Fibroblast of mammary gland (primary cell): ENCODE measurements at regions not wholly inside any gene's neighbourhood (a gene's known extent, or its start where the extent isn't known, plus 50 kb on each side); places are given as distances from the start of the nearest gene placed in this dataset.
A peak's percentile ranks its signal among the peaks of the same experiment; 100 is the strongest.
"Not testable (repeated sequence)": the region's sequence is repeated elsewhere in the genome, so short reads cannot be mapped to it uniquely, and the experiment has no call there.

Experiments
- DNase-seq: peaks from one replicate; pipeline ENCODE4 v3.0.0-alpha.2; 2010; ENCODE audit warnings: low read depth
- H3K4me3 ChIP-seq: 2 replicates; pipeline ENCODE4 v1.5.1; 2011; ENCODE audit warnings: low read depth, mild to moderate bottlenecking, low read length, moderate library complexity; ENCODE audit not compliant: control insufficient read depth
- CTCF ChIP-seq: conservative IDR thresholded peaks from 2 replicates; pipeline ENCODE4 v1.5.1; 2011; ENCODE audit warnings: low read depth, low read length, inconsistent platforms; ENCODE audit not compliant: control insufficient read depth, insufficient read depth

DNA sequence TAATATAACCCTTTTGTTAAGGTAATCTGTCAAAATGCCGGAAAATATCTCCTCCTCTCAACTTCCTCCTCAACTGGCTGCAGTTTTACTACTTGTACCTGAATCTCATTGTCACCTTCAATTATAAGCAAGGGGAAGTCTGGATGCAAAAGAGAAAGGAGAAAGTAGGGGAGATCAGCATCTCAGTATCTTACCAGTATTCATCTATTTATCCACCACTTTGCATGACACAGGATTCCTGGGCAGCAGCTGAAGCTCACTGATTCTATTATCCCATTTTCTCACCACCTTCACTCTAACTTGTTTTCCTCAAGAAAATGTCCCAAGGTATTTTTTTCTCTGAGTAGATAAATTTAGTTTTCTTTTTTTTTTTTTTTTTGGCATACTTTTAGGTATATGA is 440.5 kb upstream of the CBLB start:
- H3K4me3 ChIP-seq: no peak overlapping the region
- TF ChIP-seq CTCF: no peak
- DNase-seq: no peak

DNA sequence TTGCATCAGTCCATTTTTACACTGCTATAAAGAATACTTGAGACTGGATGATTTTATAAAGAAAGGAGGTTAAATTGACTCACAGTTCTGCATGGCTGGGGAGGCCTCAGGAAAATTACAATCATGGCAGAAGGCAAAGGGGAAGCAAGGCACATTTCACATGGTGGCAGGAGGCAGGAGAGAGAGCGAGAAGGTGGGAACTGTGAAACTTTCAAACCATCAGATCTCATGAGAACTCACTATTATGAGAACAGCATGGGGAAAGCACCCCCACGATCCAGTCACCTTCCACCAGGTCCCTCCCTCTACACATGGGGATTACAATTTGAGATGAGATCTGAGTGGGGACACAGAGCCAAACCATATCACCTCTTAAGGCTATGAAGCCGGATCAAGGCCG is 441.0 kb upstream of the CBLB start:
- not testable (repeated sequence) for DNase-seq, H3K4me3 ChIP-seq

- no peak for TF ChIP-seq CTCF
- no peak overlapping the region for H3K4me3 ChIP-seq
- no peak for DNase-seq
These were observed 448.6 kb upstream of the CBLB start for GRCh38 chr3:106317141-106318055.

DNA sequence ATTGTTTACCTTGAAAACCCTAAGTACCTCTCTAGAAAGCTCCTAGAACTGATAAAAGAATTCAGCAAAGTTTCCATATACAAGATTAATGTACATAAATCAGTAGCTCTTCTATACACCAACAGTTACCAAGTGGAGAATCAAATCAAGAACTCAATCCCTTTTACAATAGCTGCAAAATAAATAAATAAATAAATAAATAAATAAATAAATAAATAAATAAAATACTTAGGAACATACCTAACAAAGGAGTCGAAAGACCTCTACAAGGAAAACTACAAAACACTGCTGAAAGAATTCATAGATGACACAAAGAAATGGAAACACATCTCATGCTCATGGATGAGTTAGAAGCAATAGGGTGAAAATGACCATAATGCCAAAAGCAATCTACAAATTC is 452.6 kb upstream of the CBLB start:
- DNase-seq: not testable (repeated sequence)

GRCh38 chr3:106323586-106323985 is 454.8 kb upstream of the CBLB start:
- no peak for DNase-seq
- H3K4me3 ChIP-seq: no peak overlapping the region
- no peak for TF ChIP-seq CTCF

More for the DNA sequence above, 452.6 kb upstream of the CBLB start:
- H3K4me3 ChIP-seq: not testable (repeated sequence)

DNA sequence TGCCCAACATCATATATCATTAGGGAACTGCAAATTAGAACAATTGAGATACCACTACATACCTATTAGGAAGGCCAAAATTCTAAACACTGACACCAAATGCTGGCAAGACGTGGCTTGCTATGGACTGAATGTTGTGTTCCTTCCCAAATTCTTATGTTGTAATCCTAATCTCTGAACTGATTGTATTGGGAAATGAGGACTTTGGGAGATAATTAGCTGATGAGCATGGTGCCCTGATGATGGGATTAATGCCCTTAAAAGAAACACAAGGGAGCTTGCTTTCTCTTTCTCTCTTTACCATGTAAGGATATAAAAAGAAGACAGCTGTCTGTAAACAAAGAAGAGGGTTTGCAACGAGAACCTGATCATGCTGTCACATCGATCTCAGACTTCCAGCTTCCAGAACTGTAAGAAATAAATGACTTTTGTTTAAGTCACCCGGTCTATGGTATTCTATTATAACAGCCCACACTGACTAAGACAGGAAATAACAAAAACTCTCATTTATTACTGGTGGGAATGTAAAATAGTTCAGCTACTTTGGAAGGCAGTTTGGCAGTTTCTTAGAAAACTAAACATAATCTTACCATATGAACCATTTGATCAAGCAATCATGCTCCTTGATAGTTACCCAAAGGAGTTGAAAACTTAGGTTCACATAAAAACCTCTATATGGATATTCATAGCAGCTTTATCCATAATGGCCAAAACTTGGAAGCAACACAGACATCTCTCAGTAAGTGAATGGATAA is 458.3 kb upstream of the CBLB start:
- peak; percentile 3 for DNase-seq
- no peak for TF ChIP-seq CTCF
- no peak overlapping the region for H3K4me3 ChIP-seq

DNA sequence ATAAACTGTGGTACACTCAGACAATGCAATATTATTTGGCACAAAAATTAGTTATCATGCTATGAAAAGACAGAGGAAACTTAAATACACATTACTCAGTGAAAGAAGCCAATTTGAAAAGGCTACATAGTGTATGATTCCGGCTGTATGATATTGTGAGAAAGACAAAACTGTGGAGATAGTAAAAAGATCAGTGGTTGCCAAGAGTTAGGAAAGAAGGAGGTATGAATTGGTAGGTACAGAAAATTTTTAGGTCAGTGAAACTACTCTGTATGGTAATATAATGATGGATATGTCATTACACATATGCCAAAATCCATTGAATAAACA is 458.8 kb upstream of the CBLB start:
- no peak overlapping the region for H3K4me3 ChIP-seq
- no peak for TF ChIP-seq CTCF

More for the DNA sequence above, 458.8 kb upstream of the CBLB start:
- no peak for DNase-seq
